Liver (tissue), 8 donors: ENCODE measurements at regions not wholly inside any gene's neighbourhood (a gene's known extent, or its start where the extent isn't known, plus 50 kb on each side); places are given as distances from the start of the nearest gene placed in this dataset.

Source experiments
- DNase-seq: peaks from one replicate; pipeline ENCODE4 v3.0.0-alpha.2; 2017; ENCODE audit warnings: low spot score
- H3K27ac ChIP-seq, 2 donors: one replicate each; pipeline ENCODE4 v1.7.0; 2013; ENCODE audit warnings: inconsistent platforms in 2 of 2, low read length in 2 of 2, control low read depth in 1 of 2, low read depth in 1 of 2, mild to moderate bottlenecking in 1 of 2
- H3K27me3 ChIP-seq, 4 donors: one replicate each; pipeline versions ENCODE4 v1.6.1 to v1.7.0; 2013; ENCODE audit warnings: low read length in 3 of 4, inconsistent platforms in 1 of 4, mild to moderate bottlenecking in 1 of 4, moderate library complexity in 1 of 4; ENCODE audit not compliant: control insufficient read depth in 4 of 4, insufficient read depth in 4 of 4
- H3K36me3 ChIP-seq, 4 donors: one replicate each; pipeline versions ENCODE4 v1.6.1 to v1.7.0; 2013; ENCODE audit warnings: low read length in 3 of 4, mild to moderate bottlenecking in 3 of 4, low read depth in 1 of 4, moderate library complexity in 1 of 4; ENCODE audit not compliant: control insufficient read depth in 4 of 4, insufficient read depth in 3 of 4
- H3K4me1 ChIP-seq, 4 donors: one replicate each; pipeline versions ENCODE4 v1.6.1 to v1.7.0; 2013; ENCODE audit warnings: low read length in 3 of 4, mild to moderate bottlenecking in 3 of 4, moderate library complexity in 1 of 4; ENCODE audit not compliant: control insufficient read depth in 4 of 4, insufficient read depth in 4 of 4
- H3K4me3 ChIP-seq, 3 donors: one replicate each; pipeline versions ENCODE4 v1.6.1 to v1.7.0; 2013; ENCODE audit warnings: low read length in 3 of 3, control low read depth in 1 of 3, low read depth in 1 of 3, mild to moderate bottlenecking in 1 of 3
- H3K9ac ChIP-seq, 2 donors: one replicate each; pipeline ENCODE4 v1.7.0; 2013; ENCODE audit warnings: low read length in 2 of 2, mild to moderate bottlenecking in 2 of 2, moderate library complexity in 2 of 2, control low read depth in 1 of 2, low read depth in 1 of 2
- H3K9me3 ChIP-seq, 4 donors: one replicate each; pipeline versions ENCODE4 v1.6.1 to v1.7.0; 2013; ENCODE audit warnings: low read length in 3 of 4; ENCODE audit not compliant: control insufficient read depth in 4 of 4
- ATF3 ChIP-seq: IDR thresholded peaks from 2 replicates; pipeline ENCODE4 v1.6.1; 2016; ENCODE audit warnings: antibody characterized with exemption
- CTCF ChIP-seq: fragments of 150-350 bp; IDR thresholded peaks from 2 replicates; pipeline ENCODE4 v1.5.1; 2017; ENCODE audit warnings: improper control_type of control experiment, low read depth, low read length; ENCODE audit not compliant: missing input control
- EGR1 ChIP-seq, 2 donors: IDR thresholded peaks; 2 replicates each; pipeline ENCODE4 v1.6.1; 2016 to 2018; ENCODE audit warnings: antibody characterized with exemption in 2 of 2, low read depth in 2 of 2
- FOXA1 ChIP-seq: IDR thresholded peaks from 2 replicates; pipeline ENCODE4 v1.6.1; 2016; ENCODE audit warnings: antibody characterized with exemption
- FOXA2 ChIP-seq: IDR thresholded peaks from 2 replicates; pipeline ENCODE4 v1.6.1; 2016; ENCODE audit warnings: antibody characterized with exemption
- GABPA ChIP-seq, 2 donors: IDR thresholded peaks in 1 of 2; conservative IDR thresholded peaks in 1 of 2; 2 replicates each; pipeline ENCODE4 v1.6.1; 2016; ENCODE audit warnings: antibody characterized with exemption in 2 of 2, mild to moderate bottlenecking in 1 of 2, moderate library complexity in 1 of 2
- HNF4A ChIP-seq, 2 donors: conservative IDR thresholded peaks; 2 replicates each; pipeline ENCODE4 v1.6.1; 2016; ENCODE audit warnings: antibody characterized with exemption in 2 of 2, mild to moderate bottlenecking in 2 of 2
- HNF4G ChIP-seq: IDR thresholded peaks from 2 replicates; pipeline ENCODE4 v1.6.1; 2016; ENCODE audit warnings: antibody characterized with exemption
- MAX ChIP-seq: IDR thresholded peaks from 2 replicates; pipeline ENCODE4 v1.6.1; 2016; ENCODE audit warnings: antibody characterized with exemption
- RAD21 ChIP-seq, 2 donors: IDR thresholded peaks; 2 replicates each; pipeline ENCODE4 v1.6.1; 2016; ENCODE audit warnings: antibody characterized with exemption in 2 of 2, mild to moderate bottlenecking in 2 of 2
- REST ChIP-seq: IDR thresholded peaks from 2 replicates; pipeline ENCODE4 v1.6.1; 2016; ENCODE audit warnings: antibody characterized with exemption, mild to moderate bottlenecking
- RXRA ChIP-seq, 2 donors: IDR thresholded peaks; 2 replicates each; pipeline ENCODE4 v1.6.1; 2017 to 2018; ENCODE audit warnings: antibody characterized with exemption in 2 of 2, mild to moderate bottlenecking in 1 of 2
- SP1 ChIP-seq: IDR thresholded peaks from 2 replicates; pipeline ENCODE4 v1.6.1; 2018; ENCODE audit warnings: antibody characterized with exemption, mild to moderate bottlenecking
- TAF1 ChIP-seq: conservative IDR thresholded peaks from 2 replicates; pipeline ENCODE4 v1.6.1; 2016; ENCODE audit warnings: antibody characterized with exemption, mild to moderate bottlenecking
- YY1 ChIP-seq: IDR thresholded peaks from 2 replicates; pipeline ENCODE4 v1.6.1; 2016; ENCODE audit warnings: antibody characterized with exemption, mild to moderate bottlenecking
- ZBTB33 ChIP-seq: IDR thresholded peaks from 2 replicates; pipeline ENCODE4 v1.6.1; 2016; ENCODE audit warnings: antibody characterized with exemption
- WGBS: extraction: QIAGEN DNeasy Blood & Tissue Kit; methylation state at CpG from one replicate; pipeline ENCODE4 v1.1.7; 2013; 5-methylcytosine and 5-hydroxymethylcytosine counted together
- donor health status: healthy.
- donor health status: healthy.
- donor health status: healthy.
- donor health status: healthy.
- donor health status: healthy.

- TF ChIP-seq GABPA (IDR thresholded peaks at IDR 0.05 in 1 of 2, conservative IDR thresholded peaks at IDR 0.05 in 1 of 2) (no peak), EGR1 (IDR thresholded peaks at IDR 0.05; ENCODE audit: low read depth in 2 of 2) (no peak), ZBTB33 (no peak), CTCF (no peak), YY1 (no peak), RXRA (IDR thresholded peaks at IDR 0.05) (no peak), SP1 (no peak)
- H3K4me3 ChIP-seq, result no peak overlapping the region
- H3K36me3 ChIP-seq, result no peaks in the 10 kb centered on the region
- no peak overlapping the region for H3K27ac ChIP-seq
- no peaks in the 10 kb centered on the region for H3K4me1 ChIP-seq
- H3K27me3 ChIP-seq, result no peaks in the 10 kb centered on the region
- H3K9ac ChIP-seq, result no peak overlapping the region
- DNase-seq, result no peak
- WGBS, result 79% methylated on average over 4 of the region's 4 CpGs
- no peaks in the 10 kb centered on the region for H3K9me3 ChIP-seq
Measured at GRCh38 chr2:217494557-217494956, 508.2 kb downstream of the TNS1 start.

GRCh38 chr2:217491271-217491670, 511.5 kb downstream of the TNS1 start:
- H3K9me3 ChIP-seq, result no peaks in the 10 kb centered on the region
- 45% methylated on average over 2 of the region's 2 CpGs for WGBS
- H3K27me3 ChIP-seq, result no peaks in the 10 kb centered on the region
- no peak overlapping the region for H3K4me3 ChIP-seq
- no peak overlapping the region for H3K27ac ChIP-seq
- no peak for DNase-seq
- no peaks in the 10 kb centered on the region for H3K4me1 ChIP-seq
- H3K36me3 ChIP-seq, result no peaks in the 10 kb centered on the region
- TF ChIP-seq FOXA1, result no peak
- TF ChIP-seq YY1, result no peak
- TF ChIP-seq REST, result no peak
- no peak for TF ChIP-seq ATF3
- no peak for TF ChIP-seq RXRA (IDR thresholded peaks at IDR 0.05)
- TF ChIP-seq RAD21 (IDR thresholded peaks at IDR 0.05), result no peak
- TF ChIP-seq CTCF, result no peak
- no peak for TF ChIP-seq HNF4A (conservative IDR thresholded peaks at IDR 0.05)
- TF ChIP-seq GABPA (IDR thresholded peaks at IDR 0.05 in 1 of 2, conservative IDR thresholded peaks at IDR 0.05 in 1 of 2), result no peak
- TF ChIP-seq TAF1, result no peak
- no peak for TF ChIP-seq ZBTB33
- TF ChIP-seq MAX, result no peak
- no peak for TF ChIP-seq SP1
- TF ChIP-seq HNF4G, result no peak
- no peak for TF ChIP-seq FOXA2
- no peak overlapping the region for H3K9ac ChIP-seq
